ENCODE measurements at regions not wholly inside any gene's neighbourhood (a gene's known extent, or its start where the extent isn't known, plus 50 kb on each side); places are given as distances from the start of the nearest gene placed in this dataset.

DNA sequence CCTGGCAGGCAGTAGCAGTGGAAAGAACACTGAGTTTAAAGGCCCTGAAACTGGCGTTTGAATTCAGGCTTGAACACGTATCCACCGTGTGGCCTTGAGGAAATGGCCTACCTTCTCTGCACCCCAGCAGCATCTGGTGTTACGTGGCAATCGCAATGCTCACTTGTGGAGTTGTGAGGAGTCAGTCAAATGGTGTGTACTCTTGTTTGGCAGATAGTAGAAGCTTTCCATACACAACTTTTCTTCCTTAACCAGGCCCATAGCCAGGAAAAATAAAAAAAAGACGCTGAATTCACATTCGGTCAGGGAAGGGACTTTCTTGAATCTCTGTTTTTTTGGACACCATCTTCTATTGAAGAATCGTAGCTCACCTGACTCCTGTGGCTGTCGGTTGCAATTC lies 1101.5 kb upstream of the KLHL29 start:
- no peak for DNase-seq

DNA sequence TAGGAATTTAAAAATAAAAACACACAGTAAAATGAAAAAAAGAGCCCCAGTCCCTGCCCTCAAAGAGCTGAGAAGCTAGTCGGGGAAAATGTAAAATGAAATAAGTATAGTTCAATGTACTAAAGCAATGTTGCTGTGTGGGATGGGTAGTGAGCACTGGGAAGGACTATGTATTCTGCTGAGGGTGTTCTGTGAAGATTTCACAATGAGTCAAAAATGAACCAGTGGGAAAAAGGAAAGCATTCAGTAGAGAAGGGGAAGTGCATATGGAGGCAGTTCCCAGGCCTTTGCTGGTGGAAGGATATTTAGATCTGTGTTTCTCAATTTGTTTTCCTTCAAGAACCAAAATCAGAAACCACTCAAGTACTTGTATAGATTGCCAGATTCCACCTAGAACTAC lies 1094.7 kb upstream of the KLHL29 start:
- DNase-seq: no peak

DNA sequence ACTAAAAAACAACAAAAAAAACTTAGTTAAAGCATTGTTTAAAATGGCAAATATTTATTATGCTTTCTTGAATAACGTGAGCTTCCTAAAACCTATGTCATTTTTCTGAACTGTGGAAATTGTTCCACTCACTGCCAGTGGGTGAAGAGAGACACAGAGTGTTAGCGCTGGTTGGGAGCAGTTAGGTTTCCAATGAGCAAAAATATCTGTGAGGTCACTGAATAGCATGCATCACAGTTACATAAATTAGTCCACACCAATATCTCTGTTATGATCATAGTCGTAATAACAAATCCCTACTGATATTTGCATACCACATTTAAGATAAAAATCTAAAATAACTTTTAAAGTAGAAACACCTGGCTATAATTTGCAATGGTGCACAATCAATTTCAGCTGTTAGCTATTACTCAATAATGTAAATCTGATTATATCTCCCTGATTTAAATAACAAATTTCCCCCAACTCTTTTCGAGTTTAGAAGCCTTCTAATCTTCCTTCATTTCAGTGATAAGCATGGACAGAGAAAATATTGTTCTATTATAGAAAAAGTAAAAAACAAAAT lies 1094.0 kb upstream of the KLHL29 start:
- no peak for DNase-seq

DNA sequence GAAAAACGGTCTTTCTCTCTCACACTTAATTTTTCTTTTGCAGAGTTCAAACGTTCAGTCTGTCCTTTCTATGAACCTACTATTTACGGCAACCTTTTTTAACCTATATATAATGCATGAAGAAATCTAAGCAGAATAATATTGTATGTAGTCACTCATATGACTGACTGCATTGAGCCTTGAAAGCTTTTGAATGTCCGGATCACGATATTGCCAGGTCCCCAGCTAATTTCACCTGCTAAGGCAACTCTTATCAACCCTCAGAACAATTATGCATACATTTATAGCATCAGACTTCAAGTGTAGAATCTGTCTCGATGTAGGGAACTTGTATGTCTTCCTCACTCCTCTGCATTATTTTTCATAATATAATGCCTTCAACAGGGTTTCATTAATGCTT lies 1083.8 kb upstream of the KLHL29 start:
- DNase-seq: no peak

DNA sequence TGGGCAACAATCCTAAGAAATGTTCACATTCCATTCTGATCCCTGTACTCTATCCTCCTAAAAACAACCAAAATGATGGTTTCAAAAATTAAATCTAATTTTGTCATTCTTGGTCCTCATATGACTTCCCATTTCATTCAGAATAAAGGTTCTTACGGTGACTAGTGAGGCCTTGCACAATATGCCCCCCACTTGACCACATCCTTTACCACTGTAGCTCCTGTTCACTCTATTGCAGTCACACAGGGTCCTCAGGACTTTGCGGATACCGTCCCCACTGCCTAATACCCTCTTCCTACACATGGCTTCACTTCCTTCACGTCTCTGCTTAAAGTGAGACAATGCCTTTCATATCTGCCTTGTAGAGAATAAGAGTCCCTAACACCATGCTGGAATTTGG lies 1058.7 kb upstream of the KLHL29 start:
- DNase-seq: no peak

DNA sequence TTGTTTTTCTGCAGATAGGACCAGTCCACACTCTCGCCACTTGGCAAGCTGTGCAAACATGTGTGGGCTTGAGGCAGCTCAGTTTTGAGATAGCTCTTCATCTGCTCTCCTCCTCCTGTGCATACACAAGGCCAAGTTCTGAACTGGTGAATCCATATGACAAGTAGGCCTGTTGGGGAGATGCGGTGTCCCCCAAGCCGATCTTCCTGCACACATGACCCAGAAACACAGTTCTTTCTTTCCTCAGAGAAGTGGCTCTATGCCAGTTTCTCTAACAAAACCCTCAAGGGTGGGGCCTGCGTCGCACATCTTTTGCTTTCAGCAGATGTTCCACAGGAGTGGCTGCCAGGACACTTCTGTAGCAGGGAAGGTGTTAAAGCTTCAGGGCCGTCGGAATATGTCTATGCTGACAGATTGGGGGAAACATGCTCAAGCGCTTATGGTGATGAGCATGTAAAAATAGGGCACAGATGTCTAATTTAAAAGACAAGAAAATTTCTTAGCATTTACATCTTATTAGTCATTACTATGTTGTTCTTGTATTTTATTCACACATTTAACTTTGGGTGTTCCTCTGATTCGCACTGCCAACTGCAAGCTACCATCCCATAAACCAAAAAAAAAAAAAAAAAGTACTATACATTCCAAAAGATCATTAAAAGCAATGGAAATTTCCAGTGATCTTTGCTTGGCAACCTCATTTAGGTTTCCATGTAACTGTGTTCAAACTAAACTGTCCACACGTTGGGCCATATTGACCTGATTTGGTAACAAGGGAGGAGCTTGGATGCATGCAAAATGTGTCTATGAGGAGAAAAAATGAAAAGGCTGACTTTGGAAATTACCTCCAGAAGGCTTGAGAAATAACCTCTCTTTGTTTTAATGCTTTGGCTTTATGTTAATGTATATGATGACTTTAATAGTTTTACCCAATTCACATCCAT lies 1055.5 kb upstream of the KLHL29 start:
- DNase-seq: no peak

DNA sequence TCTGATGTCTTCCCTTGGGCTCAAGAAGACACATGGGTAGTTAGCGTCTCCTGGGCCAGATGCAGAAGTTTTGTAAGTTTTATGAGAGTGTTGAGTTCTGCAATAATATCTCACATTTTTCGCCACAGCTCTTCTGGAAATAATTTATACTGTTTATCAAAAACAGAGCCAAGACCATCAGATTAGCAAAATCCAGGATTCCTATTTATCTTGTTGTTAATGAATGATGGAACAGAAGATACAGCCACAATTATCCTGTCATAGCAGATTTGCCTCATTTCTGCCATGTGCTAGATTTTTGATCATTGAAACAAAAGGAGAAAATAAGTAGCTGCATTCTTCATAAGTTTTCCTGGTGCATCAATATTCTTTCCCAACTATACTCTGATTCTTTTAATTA lies 1048.6 kb upstream of the KLHL29 start:
- no peak for DNase-seq

DNA sequence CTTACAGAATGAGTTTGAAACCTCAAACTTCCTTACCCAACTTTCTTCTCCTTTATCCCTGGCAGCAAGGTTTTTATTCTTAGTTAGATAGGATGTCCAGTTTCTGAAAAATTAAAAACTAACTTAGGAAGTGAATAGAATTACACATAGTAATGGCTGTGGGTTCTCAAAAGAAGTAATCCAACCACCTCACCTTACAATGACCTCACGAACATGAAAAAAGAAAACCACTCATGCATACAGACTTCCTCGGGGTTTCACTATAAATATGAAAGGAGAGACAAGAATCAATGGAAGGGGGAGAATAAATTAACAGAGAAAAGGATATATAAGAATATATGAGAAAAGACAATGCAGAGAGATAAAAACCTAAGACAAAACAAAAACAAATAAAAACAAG lies 1044.3 kb upstream of the KLHL29 start:
- DNase-seq: no peak

DNA sequence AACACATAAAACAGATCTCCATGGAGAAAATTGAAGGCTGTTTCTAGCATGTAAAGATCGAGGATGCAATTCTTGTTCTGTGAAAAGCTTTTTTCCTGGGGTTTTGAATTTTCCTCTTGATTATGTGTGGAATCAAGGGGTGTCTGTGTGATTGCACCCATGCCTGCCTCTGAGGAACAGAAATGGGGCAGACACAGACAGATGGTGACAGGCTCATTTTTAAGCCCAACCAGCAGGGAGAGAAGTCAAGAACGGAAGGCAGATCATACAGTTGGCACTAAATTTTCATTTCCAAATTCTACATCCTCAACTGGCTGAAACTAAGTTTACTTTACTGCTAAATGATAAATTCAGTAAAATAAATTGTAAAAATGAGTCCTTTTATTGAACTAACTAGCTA lies 1037.7 kb upstream of the KLHL29 start:
- no peak for DNase-seq

DNA sequence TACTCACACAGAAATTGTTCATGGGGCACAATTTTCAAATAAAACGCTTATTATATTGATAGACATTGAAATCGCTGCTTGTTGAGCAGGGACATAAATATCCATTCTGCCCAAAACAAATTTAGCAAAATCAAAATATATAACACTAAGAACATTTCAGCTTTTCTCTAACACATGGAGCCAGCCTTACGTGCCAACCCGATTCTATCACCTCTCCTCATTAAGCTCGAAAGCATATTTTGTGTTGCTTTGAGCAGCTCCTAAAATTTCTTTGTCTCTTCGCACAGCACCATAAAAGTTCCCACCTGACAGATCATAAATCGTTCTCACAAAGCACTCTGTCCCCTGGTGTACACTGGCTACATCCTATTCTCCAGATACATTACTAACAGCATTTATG lies 1034.4 kb upstream of the KLHL29 start:
- no peak for DNase-seq

DNA sequence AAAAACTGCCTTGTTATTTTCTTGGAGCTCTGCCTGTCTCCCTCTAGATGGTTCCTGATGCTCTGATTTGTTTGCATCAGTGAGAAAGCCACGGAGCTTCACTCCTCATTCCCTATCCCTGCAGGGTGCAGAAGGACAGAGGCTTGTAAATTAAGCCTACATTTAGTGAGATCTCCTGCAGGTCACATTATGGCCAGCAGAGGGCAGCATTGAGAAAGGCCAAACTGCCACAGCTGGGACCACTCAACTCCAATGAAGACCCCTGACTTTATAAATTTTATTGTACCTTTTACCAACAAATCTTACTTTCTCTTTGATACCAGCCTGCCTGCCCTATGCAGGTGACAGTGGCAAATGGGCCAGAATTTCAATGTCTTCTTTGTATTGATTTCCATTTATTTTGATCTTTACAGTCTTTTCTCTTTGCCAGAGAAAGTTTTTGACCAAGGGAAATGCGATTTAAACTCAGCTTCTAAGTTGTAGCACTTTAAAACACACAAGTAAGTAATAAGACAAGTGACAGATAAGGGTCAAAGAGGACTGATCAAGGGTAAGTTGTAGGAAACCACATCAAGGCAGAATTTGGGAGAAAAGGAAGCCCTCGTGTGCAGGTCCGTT lies 1029.1 kb upstream of the KLHL29 start:
- DNase-seq: peak; percentile 61

DNA sequence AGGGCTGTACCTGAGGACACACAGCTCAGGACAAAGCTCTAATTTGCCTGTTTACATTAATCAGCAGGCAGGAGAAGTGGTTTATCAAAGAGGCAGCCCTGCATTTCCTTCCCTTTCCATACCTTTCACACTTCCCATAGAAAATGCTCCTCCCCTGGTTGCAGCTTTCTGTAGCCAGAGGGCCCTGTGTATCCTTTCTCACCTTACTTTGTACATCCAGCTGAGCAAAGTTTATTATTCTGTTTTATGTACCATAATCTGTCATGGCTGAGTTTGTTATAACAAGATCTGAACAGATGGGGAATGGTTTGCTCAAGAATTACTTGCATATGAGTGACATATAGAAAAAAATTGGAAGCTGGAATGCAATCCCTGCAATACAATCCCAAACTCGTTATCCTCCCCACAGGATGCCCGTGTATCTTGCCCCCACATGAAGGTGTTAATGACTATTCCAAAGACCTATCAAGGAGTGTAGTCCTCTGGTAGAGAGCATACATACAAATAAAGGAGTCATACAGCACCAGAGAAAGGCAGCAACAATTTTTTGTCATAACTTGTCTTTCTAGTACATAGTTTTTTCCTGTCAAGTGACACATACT lies 1025.8 kb upstream of the KLHL29 start:
- no peak for DNase-seq

DNA sequence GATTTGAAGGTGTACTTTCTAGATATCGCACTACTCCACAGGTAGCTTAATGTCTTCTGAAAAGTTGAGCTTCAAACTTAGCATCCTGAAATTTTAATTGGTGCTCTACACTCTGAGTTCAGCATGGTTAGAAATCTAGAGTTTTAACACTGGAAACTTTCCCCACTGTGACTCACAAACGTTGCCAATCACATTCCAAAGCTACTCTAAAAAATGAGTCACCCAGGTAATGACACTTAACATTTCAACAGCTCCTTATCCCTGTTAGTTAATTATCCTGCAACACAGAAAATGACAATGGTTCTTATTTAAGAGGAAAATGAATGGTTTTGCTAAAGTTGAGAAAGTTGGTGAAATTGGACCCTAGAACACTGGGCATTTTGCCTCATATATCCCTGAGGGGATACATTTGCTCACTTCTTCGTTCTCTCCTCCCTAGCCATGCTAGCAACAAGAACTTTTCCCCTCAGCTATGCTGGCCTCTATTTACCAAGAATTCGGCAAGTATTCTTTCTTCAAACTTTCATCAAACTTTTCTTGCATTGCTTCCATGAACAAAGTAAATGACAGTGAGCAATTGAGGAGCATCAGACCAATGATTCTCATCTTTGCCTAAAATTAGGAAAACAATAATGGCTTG lies 1024.1 kb upstream of the KLHL29 start:
- no peak for DNase-seq

DNA sequence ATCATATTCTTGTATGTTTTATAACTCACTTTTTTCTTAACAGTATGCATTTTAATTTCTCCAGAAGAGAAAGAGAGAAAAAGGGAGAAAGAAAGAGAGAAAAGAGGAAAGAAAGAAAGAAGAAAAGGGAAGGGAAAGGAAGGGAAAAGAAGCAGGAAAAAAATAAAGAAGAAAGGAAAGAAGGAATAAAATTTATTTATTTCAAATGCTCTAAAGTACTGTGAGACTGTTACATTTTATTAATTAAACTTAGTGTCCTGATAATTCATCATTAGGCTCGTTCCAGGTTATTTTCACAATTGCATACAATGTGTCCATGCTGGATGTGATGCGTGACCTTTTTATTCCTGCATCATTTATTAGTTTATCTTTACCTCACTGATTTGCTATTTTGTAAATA lies 1023.4 kb upstream of the KLHL29 start:
- DNase-seq: no peak

DNA sequence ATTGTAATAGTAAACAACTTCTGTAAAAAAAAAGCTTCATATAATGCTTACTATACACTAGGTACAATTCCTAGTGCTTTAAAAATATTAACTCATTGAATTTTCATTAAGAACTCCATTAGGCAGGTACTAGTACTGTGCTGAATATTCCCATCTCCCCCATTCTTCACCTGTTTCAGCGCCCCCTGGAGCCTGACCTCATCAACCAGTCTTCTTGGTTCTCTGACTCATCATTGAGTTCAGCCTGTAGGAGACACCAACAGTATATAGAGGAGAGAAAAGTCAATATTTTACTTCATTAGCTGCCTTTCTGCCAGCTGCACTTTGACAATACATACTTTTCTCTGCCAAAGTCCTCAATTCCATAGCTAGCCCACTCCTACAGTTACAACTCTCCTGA lies 1009.9 kb upstream of the KLHL29 start:
- DNase-seq: no peak

DNA sequence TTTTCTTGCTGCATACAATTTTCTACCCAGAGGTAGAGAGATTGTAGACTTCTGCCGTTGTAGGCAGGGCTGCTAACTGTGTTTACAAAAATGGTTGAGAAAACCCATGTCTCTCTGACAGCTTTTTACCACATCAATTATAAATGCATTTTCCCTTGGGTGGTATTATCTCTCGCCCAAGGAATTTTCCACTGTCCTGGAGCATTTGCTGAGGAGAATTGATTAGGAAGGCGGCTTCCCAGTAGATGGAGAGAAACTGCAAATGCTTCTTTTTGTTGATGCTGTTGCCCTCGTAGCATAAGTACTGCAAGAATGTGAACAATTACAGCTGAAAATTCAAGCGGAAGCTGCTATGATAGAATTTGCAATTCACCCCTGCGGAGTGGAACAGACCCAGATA lies 1007.7 kb upstream of the KLHL29 start:
- no peak for DNase-seq

DNA sequence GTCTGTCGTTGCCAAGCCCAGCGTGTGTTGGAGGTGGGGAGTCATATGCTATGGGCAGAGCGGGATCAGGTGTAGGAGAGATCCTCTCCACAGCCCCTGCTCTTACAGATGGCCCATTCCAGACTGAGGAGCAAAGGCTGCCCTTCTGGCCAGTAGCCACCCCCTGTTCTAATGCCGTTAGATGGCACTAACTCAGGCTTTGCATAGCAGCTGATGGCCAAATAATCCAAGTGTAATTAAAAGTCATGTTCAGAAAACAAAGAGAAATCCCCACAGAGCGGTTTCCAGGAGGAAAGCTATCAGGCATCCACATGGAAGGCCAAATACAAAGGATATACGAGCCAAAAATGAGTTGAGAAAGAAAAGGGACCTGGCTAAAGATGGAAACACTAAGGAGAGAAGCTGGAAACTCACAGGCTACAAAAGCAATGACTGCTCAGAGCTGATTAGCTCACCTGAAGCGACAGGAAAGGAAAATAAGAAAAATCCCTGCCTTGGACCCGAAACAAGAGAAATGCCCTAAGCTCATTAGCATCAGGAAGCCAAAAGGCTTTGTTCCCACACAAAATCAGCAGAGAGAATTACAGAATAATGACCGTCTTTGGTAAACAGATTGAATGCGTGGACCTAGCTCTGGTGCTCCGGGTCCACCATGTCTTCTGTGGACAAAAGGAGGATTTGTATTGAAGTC lies 1002.4 kb upstream of the KLHL29 start:
- no peak for DNase-seq

DNA sequence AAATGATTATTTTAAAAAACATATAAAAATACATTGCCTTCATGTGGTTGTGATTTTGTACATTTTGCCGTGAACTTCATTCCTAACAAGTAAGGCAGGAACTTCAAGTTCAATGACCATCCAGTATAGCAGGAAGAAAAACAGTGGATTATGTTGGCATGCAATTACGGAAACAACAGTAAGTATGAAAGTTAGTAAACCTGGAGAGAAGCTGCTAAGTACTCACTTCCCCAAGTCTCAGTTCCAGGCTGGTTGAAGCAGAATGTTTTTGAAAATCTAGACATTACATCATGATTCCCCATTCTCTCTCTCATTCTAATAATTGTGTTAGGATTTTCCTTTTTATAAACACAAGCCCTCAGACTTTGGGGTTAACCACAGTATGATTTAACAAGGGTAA lies 987.1 kb upstream of the KLHL29 start:
- DNase-seq: no peak

DNA sequence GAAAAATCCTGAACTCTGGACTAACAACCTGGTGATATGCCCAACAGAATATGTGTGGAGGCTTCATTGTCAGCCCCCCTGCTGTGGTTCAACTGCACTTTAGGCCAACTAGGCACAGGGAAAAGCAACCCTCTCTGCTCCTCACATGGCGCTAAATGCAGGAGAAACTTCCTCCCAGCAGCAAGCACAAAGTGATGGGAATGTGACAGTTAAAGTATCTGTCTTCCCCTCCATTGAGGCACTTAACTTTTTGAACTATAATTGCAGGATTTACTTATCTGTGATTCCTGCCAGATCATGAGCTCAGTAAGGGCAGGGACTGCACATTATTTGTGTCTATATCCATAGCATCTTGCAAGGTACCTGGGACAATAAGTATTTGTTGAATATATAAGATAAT lies 981.2 kb upstream of the KLHL29 start:
- DNase-seq: no peak

DNA sequence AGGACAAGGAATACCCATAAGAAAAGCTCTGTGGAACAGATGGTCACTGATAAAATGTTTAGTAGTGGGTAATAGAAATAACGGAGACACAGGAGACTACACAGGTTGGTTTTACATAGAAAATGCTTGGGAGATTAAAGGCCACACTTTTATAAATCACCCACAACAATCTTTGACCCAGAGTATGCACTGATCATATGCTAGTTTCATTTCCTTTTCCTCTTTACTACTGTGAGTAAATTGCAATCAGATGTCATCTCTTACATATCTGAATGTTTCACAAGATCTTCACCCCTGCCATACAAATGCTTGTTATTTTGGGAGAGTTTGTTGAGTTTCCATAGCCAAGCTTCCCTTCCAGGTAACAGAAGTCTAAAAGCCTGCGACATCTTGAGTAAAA lies 978.4 kb upstream of the KLHL29 start:
- DNase-seq: no peak

DNA sequence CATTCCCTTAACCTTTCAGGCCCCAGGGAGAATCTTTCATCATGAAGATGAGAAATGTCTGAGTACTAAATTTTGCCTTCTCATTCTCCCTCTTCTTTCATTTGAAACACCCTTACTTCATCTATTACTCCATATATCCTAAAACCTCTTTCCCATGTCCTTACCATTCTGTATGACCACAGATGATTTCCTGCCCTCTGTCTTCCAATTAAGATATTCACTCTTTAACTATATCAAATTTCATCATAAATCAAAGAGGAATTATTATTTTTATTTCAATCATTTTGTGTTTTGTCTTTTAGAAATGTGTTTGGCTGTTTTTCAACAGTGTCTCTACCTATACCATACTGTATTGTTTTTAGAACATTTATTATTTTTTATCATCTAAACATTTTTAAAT lies 964.9 kb upstream of the KLHL29 start:
- DNase-seq: no peak

DNA sequence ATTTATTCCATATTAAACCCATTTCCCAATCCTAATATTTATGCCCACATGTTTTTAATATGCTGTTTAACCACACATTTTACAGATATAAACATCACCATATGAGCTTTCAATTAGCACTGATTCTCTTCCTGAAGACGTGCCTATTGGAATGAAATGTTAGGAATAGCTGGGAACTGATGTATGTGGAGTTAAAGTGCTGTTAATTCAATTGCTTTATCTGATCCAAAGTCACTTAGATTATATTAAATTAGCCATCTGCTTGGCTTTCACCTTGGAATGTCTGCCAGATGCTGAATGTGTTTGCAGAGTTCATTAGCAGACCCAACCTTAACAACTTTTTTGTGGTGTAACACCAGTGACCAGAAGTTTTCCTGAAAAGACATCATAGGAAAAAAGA lies 942.9 kb upstream of the KLHL29 start:
- DNase-seq: no peak

DNA sequence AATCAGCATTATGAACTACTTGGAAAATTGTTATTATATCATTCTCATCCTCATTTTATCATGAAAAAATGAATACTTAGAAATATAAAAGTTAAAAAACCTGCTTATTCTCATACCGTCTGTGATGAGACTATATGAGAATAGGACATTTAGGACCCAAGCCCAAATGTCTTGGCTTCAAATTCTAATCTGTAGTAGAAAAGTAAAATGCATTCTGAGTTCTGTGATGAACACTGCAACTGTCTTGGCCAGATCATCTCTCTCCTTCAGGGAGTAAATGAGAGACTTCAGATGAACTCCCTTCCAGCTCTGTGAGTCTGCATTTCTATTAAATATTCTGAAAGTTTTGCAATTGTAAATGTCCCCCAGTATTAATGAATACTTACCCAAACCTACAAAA lies 940.7 kb upstream of the KLHL29 start:
- DNase-seq: no peak

Measured in activated CD4-positive, alpha-beta T cell treated with anti-CD3 and anti-CD28 coated beads for 48 hours (primary cell).